Non-pigmented ciliary epithelial cell (primary cell): ENCODE measurements at regions not wholly inside any gene's neighbourhood (a gene's known extent, or its start where the extent isn't known, plus 50 kb on each side); places are given as distances from the start of the nearest gene placed in this dataset.

Experiments used
- DNase-seq: peaks from one replicate; pipeline ENCODE4 v3.0.0-alpha.2; 2010; ENCODE audit warnings: low read depth

DNA sequence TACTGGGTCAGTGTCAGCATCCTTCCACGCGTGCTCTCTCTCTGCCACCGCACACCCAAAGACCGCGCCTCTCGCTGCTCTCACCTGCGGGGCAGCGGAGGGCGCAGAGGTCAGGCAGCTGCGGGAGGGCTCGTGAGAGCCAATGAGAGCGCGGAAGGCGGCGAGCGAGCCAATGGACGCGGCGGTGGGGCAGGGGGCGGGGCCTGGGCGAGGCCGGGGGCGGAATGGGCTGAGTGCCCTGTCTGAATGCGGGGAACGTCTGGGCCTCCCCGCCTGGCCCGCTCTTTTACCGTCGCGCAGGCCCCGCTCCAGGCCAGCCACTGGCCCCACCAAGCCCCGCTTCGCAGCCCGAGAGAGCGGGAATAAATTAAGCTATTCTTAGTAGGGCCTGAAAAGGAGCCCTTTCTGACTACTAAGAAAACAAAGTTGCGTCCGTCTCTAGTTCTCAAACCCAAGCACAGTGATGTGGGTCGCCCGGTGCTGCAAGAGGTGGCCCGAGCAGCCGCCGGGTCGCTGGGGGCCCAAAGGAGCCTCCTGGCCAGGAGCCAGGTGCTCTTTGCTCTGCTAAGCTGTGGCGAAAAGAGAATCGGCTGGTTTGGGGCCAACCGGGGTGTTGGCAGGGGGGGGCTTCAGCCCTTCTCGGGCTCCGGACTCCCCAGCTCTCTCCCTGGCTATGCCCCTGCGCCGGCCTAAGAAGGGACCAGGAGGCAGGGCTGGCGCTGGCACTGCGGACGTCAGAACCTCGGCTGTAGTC, 81.1 kb upstream of the GLI2 start:
- DNase-seq = no peak

DNA sequence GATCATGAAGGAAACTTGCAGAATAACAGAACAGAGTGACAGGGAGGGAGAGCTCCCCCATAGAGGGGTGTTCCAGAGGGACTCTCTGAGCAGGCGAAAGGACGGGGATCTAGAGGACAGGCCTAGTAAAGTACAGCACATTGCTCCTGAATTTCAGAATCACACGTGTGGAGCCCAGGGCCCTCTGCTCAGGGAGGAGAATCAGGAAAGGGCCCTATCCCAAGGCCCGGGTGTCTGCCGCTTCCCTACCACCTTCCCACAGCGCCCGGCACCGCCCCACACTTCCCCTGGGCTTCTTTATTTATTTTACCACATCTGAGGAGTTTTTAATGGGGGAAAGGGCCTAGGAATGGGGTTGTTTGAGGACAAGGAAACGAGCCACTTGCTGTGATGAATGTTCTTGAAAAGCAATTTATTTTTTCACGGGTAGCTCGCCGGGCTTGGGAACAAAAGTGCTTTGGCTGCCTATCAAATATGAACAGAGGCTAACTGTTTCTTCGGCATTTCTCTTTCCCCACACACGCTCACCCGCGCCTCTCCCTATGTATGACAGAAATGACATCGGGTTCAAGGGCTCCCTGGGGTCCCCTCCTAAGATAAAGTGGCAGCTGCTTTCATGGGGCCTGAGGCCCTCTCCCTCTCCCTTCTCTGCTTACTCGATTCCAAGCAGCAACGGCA, 79.3 kb upstream of the GLI2 start:
- no peak for DNase-seq

- no peak for DNase-seq
Measured at GRCh38 chr2:120658042-120658769, 77.5 kb upstream of the GLI2 start.

DNA sequence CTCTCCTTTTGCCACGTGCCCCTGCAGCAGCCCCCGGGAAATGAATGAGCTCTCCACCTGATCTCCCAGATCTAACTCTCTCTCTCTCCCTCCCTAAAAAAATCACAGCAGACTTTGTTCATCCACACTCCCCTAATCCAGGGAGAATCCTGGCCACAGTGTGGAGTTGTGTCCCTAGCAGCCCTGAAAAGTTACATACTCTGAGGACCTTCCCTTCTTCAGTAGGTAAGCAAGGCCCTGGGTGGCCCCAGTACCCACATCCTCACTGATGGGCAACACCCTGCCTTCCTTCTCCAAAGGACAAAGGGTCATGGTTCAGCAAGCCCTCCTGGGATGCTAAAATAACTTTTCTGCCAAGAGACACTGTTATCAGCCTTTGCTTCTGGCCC, 76.9 kb upstream of the GLI2 start:
- DNase-seq = no peak

GRCh38 chr2:120659275-120659977, 76.2 kb upstream of the GLI2 start:
- DNase-seq = no peak

GRCh38 chr2:120660056-120660694, 75.5 kb upstream of the GLI2 start:
- DNase-seq = no peak

DNA sequence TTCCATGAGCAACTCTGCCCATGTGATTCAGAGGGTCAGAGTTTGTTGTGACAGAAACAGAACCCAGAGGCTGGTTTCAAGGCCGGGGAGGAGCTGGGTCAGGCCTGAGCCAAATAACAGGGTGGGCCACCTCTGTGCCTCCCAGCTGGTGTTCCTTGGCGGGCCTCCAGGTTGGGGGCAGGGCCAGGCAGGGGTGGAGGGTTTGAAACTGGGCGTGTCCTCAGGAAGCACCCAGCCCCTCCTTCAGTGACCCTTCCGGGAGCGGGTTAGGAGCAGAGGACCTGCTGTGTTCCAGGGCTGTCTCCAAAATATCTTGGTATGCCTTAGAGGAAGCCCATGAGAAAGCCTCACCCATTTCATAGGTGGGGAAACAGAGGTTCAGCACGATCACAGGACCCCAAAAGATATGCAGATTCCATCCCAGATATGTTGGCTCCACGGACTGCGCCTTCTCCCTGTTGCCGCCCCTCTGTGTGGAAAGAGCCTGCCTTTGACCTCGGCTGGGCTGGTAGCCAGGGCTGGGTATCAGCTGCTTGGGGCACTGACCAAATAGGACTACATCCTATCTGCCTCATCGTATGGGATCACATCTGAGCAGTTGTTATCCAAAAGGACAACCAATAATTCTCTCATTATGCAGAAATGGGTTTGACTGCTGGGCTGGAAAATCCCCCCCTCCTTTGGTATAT, 74.8 kb upstream of the GLI2 start:
- no peak for DNase-seq

GRCh38 chr2:120661551-120661950, 74.1 kb upstream of the GLI2 start:
- no peak for DNase-seq

DNA sequence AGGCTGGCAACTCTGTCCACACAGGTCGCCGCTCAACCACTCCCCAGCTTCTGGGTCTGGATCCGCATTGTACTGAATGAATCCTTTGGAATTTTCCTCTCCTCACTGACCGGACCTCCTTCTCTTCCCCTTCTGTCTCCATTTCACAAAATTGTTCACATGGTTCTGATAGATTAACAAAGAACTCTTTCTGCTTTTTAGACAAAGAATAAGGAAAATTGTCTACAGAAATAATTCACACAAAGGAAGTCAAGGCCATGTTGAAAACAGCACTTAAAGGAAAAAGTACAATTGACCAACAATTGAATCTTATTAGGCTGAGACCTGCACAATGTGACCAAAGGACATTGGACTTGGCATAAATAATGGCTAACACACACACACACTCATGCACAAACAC, 73.6 kb upstream of the GLI2 start:
- DNase-seq = no peak

DNA sequence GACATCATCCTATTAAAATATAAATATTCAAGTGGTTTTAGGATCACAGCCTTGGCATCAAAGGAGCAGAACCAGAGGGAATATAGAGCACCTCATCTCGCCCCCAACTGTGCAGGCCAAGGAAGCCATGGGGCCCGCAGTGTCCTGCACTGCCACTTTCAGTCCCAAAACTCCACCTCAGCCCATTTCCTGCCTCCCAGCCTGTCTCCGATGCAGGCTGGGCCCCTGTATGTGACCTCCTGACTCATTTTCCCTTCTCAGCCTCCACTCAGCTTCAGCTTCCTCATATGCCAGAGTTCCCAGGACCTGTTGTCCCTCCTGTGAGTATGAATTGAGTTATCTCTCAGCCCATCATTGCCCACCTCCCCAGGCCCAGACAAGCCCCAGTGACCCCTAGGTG, 72.9 kb upstream of the GLI2 start:
- DNase-seq = no peak

GRCh38 chr2:120666433-120666832, 69.2 kb upstream of the GLI2 start:
- no peak for DNase-seq

GRCh38 chr2:120667981-120668380, 67.7 kb upstream of the GLI2 start:
- no peak for DNase-seq

DNA sequence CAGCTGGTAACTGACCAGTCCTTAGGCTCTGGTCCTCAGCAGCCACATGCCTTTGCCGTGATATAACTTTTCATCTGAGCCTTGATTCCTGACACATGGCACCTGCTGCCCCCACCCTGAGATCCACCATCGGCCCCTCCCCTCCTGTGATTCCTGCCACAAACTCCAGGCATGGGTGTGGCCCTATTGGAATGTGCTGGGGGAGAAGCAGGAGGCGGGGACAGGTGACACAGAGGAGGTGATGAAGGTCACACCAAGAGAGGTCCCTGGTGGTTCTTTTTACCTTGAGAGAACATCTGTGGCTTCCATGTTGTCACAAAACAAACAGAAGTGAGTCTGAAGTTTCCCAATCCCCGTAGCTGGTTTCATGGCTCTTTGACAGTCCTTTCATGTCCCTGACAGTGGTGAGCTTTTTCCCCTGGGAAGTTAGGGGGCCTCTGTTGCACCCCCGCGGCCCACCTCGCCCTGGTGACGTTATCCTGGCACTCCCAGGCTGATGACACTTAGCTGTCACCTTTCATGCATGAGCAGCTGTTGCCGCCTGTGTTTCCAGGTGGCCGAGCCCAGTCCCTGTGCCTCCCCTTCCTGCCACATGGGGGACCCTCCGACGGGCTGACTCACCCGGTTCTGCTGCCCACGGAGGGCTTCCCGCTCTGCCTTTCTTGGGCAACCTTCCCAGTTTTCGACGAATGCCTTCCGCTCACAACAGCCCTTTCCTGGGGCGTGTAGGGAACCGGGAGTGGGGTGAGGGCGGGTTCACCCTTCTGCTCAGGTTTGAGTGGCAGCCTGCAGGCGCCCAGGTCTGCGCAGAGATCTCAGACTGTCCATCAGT, 66.3 kb upstream of the GLI2 start:
- no peak for DNase-seq

- DNase-seq = no peak
Measured at GRCh38 chr2:120669971-120670370, 65.7 kb upstream of the GLI2 start.

DNA sequence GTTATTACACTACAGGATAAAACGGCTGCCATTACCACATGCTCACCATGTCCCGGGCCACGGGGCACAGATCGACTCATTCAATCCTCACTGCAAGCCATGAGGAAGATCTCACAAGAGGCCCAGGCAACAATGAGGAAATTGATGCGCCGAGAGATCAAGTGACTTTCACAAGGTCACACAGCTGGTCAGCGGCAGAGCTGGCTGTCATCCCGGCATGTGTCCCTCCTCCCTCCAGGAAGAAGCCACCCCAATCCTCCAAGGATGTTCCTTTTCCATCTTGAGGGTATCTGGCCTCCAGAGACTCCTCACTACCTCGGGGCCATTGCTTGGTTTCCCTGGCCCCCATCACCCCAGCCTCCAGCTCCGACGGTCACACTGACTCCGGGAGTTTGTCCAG, 65.3 kb upstream of the GLI2 start:
- no peak for DNase-seq

- no peak for DNase-seq
Measured at GRCh38 chr2:120670771-120671480, 64.7 kb upstream of the GLI2 start.

- no peak for DNase-seq
Measured at GRCh38 chr2:120672526-120673204, 63.0 kb upstream of the GLI2 start.

DNA sequence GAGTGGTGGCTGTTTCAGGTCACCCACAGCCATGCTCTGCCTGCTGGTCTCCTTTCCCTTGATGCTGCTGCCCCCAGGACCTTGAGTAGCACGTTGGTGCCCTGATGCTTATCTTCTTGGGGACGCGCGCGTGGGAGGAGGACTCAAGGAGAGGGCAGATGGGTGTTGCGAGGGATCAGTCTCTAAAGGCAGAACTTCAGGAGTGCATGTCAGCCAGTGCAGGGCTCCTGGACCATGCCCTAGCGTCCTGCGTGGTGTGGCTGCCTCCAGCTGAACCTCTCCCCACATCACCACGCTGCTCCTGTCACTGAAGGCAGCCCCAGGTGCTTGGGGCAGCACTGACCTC, 62.5 kb upstream of the GLI2 start:
- DNase-seq = no peak

GRCh38 chr2:120673571-120674061, 62.1 kb upstream of the GLI2 start:
- DNase-seq = no peak
